PC-3 (cell line): ENCODE measurements at regions not wholly inside any gene's neighbourhood (a gene's known extent, or its start where the extent isn't known, plus 50 kb on each side); places are given as distances from the start of the nearest gene placed in this dataset.

Experiments used
- EZH2phosphoT487 ChIP-seq: fragments of 300-600 bp; sonication (generic); IDR thresholded peaks from 2 replicates; pipeline ENCODE4 v1.6.1; 2018; ENCODE audit warnings: mild to moderate bottlenecking, antibody characterized with exemption, low read length, borderline replicate concordance
- TF ChIP-seq, protein P1 (sequence below): fragments of 300-600 bp; sonication (generic); conservative IDR thresholded peaks from 2 replicates; pipeline ENCODE4 v1.5.1; 2017; ENCODE audit warnings: antibody characterized with exemption, low read depth, mild to moderate bottlenecking, low read length

DNA sequence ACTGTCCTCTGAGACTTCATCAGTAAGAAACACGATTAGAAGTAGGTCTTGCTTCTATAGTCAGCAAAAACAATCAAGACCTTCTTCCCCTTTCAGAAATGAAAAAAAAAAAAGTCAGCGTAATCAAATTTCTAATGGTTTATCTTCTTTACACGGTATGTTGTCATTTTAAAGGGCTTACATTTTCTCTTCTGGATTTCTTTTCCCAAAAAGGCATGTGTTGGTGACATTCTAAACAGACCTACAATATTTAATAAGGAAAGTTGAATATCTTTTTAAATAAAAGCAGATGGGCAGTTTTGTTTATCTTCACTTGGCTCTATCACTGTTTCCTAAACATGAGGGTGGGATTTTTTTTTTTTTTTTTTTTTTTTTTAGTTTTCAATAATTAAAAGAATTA is 197.3 kb upstream of the ADAMTS9 start:
- TF ChIP-seq, protein P1, sequence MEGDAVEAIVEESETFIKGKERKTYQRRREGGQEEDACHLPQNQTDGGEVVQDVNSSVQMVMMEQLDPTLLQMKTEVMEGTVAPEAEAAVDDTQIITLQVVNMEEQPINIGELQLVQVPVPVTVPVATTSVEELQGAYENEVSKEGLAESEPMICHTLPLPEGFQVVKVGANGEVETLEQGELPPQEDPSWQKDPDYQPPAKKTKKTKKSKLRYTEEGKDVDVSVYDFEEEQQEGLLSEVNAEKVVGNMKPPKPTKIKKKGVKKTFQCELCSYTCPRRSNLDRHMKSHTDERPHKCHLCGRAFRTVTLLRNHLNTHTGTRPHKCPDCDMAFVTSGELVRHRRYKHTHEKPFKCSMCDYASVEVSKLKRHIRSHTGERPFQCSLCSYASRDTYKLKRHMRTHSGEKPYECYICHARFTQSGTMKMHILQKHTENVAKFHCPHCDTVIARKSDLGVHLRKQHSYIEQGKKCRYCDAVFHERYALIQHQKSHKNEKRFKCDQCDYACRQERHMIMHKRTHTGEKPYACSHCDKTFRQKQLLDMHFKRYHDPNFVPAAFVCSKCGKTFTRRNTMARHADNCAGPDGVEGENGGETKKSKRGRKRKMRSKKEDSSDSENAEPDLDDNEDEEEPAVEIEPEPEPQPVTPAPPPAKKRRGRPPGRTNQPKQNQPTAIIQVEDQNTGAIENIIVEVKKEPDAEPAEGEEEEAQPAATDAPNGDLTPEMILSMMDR = no peak
- TF ChIP-seq EZH2phosphoT487 = no peak
